ENCODE measurements at regions not wholly inside any gene's neighbourhood (a gene's known extent, or its start where the extent isn't known, plus 50 kb on each side); places are given as distances from the start of the nearest gene placed in this dataset.
"Not testable (repeated sequence)": the region's sequence is repeated elsewhere in the genome, so short reads cannot be mapped to it uniquely, and the experiment has no call there.

DNA sequence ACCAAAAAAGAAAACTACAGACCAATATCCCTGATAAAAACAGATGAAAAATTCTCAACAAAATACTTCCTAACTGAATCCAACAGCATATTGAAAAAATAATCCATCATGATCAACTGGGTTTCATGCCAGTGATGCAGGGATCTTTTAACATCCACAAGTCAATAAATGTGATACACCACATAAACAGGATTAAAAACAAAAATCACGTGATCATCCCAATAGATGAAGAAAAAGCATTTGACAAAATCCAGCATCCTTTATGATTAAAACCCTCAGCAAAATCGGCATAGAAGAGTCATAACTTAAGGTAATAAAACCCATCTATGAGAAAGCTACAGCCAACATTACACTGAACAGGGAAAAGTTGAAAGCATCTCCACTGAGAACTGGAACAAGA is 107.5 kb downstream of the DCLK3 start:
- Histone ChIP-seq H3K36me3 (no peaks in the 10 kb centered on the region), H3K27ac (no peak overlapping the region), H3K27me3 (no peaks in the 10 kb centered on the region), H3K9ac (no peak overlapping the region), H3K4me2 (no peak overlapping the region), H3K4me1 (no peaks in the 10 kb centered on the region), H3K4me3 (no peak overlapping the region), H3K9me3 (no peaks in the 10 kb centered on the region), H4K20me1 (no peaks in the 10 kb centered on the region)
- no peak for TF ChIP-seq Cebpa-rat (IDR thresholded peaks at IDR 0.05)

DNA sequence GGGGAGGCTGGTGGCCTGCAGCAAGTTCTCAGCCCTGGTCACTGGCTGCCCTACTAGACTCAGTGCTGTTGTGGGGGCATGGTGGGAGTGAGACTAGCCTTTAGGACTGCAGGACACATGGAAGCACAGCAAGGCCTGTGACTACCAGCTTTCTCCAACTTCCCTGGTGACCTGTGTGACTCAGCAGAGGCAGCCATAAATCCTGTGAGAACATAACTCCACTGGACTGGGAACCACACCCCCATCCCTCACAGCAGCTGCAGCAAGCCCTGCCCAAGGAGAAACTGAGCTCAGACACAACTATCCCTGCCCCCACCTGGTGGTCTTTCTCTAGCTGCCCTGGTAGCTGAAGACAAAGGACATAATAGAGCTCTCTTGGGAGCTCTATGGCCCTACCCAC is 111.3 kb downstream of the DCLK3 start:
- no peak for TF ChIP-seq Cebpa-rat (IDR thresholded peaks at IDR 0.05)
- H3K27me3 ChIP-seq = no peaks in the 10 kb centered on the region
- H3K9ac ChIP-seq = no peak overlapping the region
- no peak overlapping the region for H3K4me2 ChIP-seq
- H3K4me3 ChIP-seq = no peak overlapping the region
- H3K4me1 ChIP-seq = peaks cover 6% of the 10 kb centered on the region; the same call in 1 of the 2 replicates
- H3K9me3 ChIP-seq = no peaks in the 10 kb centered on the region
- H3K36me3 ChIP-seq = no peaks in the 10 kb centered on the region
- no peaks in the 10 kb centered on the region for H4K20me1 ChIP-seq
- H3K27ac ChIP-seq = no peak overlapping the region

DNA sequence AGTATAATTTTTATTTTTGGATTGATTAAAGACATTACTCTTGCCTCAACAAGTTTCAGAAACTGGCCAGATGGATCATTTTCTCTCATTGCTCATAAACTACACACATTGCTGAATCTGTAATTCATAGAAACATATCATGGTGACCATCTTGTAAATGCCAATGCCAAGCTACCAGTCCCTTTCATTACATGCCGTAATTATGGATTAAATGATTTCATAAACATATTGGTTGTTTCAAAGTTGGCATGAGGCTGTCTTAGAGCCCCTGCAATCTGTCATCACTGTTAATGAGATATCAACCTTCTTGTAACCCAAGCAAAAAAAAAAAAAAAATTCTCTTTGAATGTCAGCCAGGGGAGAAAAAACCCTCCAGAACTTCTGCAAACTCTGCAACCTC is 112.2 kb downstream of the DCLK3 start:
- no peak overlapping the region for H3K9ac ChIP-seq
- H4K20me1 ChIP-seq = no peaks in the 10 kb centered on the region
- no peak overlapping the region for H3K27ac ChIP-seq
- H3K9me3 ChIP-seq = no peaks in the 10 kb centered on the region
- TF ChIP-seq Cebpa-rat (IDR thresholded peaks at IDR 0.05) = no peak
- no peak overlapping the region for H3K4me2 ChIP-seq
- H3K4me1 ChIP-seq = peaks cover 6% of the 10 kb centered on the region; the same call in 1 of the 2 replicates
- no peak overlapping the region for H3K4me3 ChIP-seq
- H3K27me3 ChIP-seq = no peaks in the 10 kb centered on the region
- H3K36me3 ChIP-seq = no peaks in the 10 kb centered on the region

DNA sequence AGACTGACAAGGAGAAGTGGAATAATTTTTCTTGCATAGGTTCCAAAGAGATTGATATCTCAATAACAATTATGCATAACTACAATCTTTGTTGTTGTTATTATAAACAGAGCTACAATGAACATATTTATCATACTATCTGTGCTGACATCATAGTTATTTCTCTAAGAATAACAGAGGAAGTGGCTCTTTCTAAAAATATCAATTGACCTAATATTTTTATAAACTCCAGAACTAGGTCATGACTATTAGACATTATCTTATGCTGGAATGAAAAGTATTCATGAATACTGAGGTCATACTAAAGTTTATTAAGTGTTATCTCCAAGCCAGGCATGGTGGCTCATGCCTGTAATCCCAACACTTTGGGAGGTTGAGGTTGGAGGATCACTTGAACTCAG is 114.1 kb downstream of the DCLK3 start:
- Histone ChIP-seq H3K4me3 (no peak overlapping the region), H3K36me3 (no peaks in the 10 kb centered on the region), H3K9ac (no peak overlapping the region), H3K27ac (no peak overlapping the region), H3K9me3 (no peaks in the 10 kb centered on the region), H3K4me2 (no peak overlapping the region), H4K20me1 (no peaks in the 10 kb centered on the region), H3K27me3 (no peaks in the 10 kb centered on the region), H3K4me1 (peaks cover 6% of the 10 kb centered on the region; the same call in 1 of the 2 replicates)
- TF ChIP-seq Cebpa-rat (IDR thresholded peaks at IDR 0.05) = no peak

DNA sequence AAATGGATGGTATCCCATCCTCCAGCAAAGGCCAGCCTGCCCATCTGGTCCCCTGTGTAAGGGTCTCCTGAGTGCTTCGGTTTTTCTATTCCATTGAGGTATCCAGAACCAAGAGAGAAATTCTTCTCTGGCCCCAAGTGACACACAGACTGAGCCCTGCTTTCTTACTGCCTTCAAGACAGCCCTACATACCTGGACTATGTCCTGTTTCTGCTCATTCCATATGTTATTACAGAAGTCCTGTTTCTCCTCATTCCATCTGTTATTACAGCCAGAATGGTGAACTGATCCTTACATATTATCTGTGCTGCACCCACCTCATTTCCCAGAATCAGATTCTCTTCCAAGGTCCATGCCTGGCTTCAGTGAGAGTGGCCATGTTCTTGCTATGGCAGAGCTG is 115.2 kb downstream of the DCLK3 start:
- no peaks in the 10 kb centered on the region for H3K36me3 ChIP-seq
- no peaks in the 10 kb centered on the region for H4K20me1 ChIP-seq

DNA sequence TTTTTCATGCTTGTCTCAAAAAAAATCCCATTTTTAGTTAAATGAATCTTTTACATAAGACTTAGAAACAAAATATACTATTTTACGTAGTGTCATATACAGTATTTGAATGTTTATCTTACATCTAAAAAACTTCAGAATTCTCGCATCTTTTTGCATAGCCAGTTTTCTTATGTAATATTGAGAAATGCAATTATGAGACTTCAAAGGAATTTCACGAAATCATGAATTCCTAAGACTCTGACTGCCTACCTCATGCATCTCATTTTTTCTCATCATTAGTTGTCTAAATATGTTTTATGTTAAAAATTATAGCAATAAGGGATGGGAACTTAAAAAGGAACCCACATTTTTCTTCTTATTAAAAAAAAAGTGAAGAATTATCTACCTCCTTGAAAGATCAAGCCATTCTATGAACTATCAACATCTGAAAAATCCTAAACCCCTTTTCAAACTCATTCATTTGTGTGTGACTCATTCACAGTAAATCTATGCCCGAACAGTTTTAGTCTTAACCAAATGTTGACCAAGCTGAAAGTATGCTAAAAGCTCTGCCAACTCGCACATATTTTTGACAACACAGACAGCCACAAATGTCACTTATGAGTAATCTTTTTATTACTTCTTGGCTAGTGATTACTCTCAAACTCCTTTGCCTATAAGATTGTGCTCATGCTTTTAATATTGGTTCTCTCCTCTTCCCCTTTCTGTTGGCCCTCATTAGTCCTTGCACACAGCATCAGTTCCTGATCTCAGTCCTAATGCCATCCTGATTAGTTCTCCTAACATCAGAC is 115.9 kb downstream of the DCLK3 start:
- no peaks in the 10 kb centered on the region for H3K36me3 ChIP-seq
- no peak overlapping the region for H3K4me3 ChIP-seq
- no peak overlapping the region for H3K9ac ChIP-seq
- no peaks in the 10 kb centered on the region for H4K20me1 ChIP-seq
- TF ChIP-seq Cebpa-rat (IDR thresholded peaks at IDR 0.05) = no peak
- H3K27me3 ChIP-seq = no peaks in the 10 kb centered on the region
- H3K4me2 ChIP-seq = no peak overlapping the region
- H3K9me3 ChIP-seq = no peaks in the 10 kb centered on the region
- peaks cover 6% of the 10 kb centered on the region; the same call in 1 of the 2 replicates for H3K4me1 ChIP-seq
- H3K27ac ChIP-seq = no peak overlapping the region

More for the DNA sequence above, 115.2 kb downstream of the DCLK3 start:
- Histone ChIP-seq H3K9ac (no peak overlapping the region), H3K27me3 (no peaks in the 10 kb centered on the region), H3K4me2 (no peak overlapping the region), H3K4me3 (no peak overlapping the region), H3K4me1 (peaks cover 6% of the 10 kb centered on the region; the same call in 1 of the 2 replicates), H3K27ac (no peak overlapping the region), H3K9me3 (no peaks in the 10 kb centered on the region)
- no peak for TF ChIP-seq Cebpa-rat (IDR thresholded peaks at IDR 0.05)

DNA sequence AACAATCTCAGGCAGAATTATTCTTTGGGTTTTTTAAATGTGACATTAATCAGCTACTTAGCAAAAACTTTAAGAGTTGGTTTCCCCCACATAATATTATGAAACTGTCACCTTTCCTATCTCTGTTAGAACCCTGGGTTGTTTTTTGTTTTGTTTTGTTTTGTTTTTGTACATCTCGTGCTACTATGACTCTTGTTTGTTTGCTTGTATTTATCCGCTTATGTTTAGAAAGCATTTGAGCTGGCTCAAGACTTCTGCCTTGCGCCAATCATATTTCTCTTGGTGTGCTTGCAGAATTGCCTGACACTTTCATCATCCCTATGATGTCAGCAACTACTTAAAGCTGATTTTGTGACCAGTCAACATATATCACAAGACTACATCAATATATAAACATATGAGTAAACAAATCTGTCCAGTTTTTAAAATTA is 116.9 kb downstream of the DCLK3 start:
- H4K20me1 ChIP-seq = no peaks in the 10 kb centered on the region
- H3K4me1 ChIP-seq = peaks cover 6% of the 10 kb centered on the region; the same call in 1 of the 2 replicates
- H3K4me3 ChIP-seq = no peak overlapping the region
- no peaks in the 10 kb centered on the region for H3K36me3 ChIP-seq
- no peaks in the 10 kb centered on the region for H3K27me3 ChIP-seq
- H3K27ac ChIP-seq = no peak overlapping the region
- no peaks in the 10 kb centered on the region for H3K9me3 ChIP-seq
- H3K9ac ChIP-seq = no peak overlapping the region
- no peak for TF ChIP-seq Cebpa-rat (IDR thresholded peaks at IDR 0.05)
- no peak overlapping the region for H3K4me2 ChIP-seq

DNA sequence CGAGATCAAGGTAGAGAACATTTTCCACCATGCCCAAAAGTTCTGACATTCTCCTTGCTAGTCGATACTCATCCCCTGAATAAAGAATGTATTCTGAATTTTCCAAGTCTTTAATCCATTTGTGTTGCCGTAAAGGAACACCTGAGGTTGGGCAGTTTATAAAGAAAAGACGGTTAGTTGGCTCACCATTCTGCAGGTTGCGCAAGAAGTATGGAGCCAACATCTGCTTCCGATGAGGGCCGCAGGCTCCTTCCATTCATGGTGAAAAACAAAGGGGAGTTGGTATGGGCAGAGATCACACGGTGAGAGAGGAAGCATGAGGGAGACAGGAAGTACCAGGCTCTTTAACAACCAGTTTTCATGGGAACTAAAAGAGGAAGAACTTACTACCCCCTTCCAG is 121.2 kb downstream of the DCLK3 start:
- H3K9me3 ChIP-seq = no peaks in the 10 kb centered on the region
- H3K4me1 ChIP-seq = no peaks in the 10 kb centered on the region
- no peak overlapping the region for H3K4me3 ChIP-seq
- no peak overlapping the region for H3K4me2 ChIP-seq
- no peaks in the 10 kb centered on the region for H3K36me3 ChIP-seq
- H3K27me3 ChIP-seq = no peaks in the 10 kb centered on the region
- peak; percentile 70 for TF ChIP-seq Cebpa-rat (IDR thresholded peaks at IDR 0.05)
- no peak overlapping the region for H3K27ac ChIP-seq
- no peak overlapping the region for H3K9ac ChIP-seq
- no peaks in the 10 kb centered on the region for H4K20me1 ChIP-seq

DNA sequence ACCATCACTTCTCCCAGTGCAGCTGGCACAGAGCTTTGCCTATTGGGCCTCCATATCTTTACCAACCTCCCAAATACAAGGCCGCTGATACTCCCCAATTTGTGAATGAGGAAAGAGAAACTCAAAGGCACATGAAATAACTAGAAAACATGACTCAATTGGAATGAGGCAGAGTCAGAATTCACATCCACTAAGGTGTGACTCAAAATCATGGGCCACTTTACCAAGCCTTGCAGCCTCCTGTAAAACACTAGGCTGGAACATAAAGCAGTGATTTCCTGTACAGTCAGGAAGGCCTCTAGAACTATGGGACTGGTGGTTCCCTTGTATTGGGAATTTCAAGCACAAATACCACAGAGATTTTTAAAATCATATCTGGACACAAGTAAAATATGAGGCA is 128.6 kb downstream of the DCLK3 start:
- H3K36me3 ChIP-seq = no peaks in the 10 kb centered on the region
- no peaks in the 10 kb centered on the region; the same call in 1 of the 2 replicates for H3K9me3 ChIP-seq
- no peak overlapping the region for H3K27ac ChIP-seq
- no peak overlapping the region for H3K9ac ChIP-seq
- no peaks in the 10 kb centered on the region for H3K4me1 ChIP-seq
- no peak overlapping the region for H3K4me3 ChIP-seq
- H4K20me1 ChIP-seq = no peaks in the 10 kb centered on the region
- no peaks in the 10 kb centered on the region for H3K27me3 ChIP-seq
- H3K4me2 ChIP-seq = no peak overlapping the region
- no peak for TF ChIP-seq Cebpa-rat (IDR thresholded peaks at IDR 0.05)

DNA sequence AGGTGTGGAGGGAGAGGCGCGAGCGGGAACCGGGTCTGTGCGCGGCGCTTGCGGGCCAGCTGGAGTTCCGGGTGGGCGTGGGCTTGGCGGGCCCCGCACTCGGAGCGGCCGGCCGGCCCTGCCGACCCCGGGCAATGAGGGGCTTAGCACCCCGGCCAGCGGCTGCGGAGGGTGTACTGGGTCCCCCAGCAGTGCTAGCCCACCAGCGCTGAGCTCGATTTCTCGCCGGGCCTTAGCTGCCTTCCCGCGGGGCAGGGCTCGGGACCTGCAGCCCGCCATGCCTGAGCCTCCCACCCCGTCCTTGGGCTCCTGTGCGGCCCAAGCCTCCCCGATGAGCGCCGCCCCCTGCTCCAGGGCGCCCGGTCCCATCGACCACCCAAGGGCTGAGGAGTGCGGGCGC is 130.5 kb downstream of the DCLK3 start:
- not testable (repeated sequence) for H3K4me1 ChIP-seq, H3K9me3 ChIP-seq, H4K20me1 ChIP-seq, H3K36me3 ChIP-seq, H3K4me2 ChIP-seq, H3K27ac ChIP-seq, H3K27me3 ChIP-seq, H3K9ac ChIP-seq, H3K4me3 ChIP-seq
